Fibroblast of skin of abdomen (primary cell): ENCODE measurements at regions not wholly inside any gene's neighbourhood (a gene's known extent, or its start where the extent isn't known, plus 50 kb on each side); places are given as distances from the start of the nearest gene placed in this dataset.
"Not testable (repeated sequence)": the region's sequence is repeated elsewhere in the genome, so short reads cannot be mapped to it uniquely, and the experiment has no call there.

ENCODE experiments used
- DNase-seq: peaks from one replicate; pipeline ENCODE4 v3.0.0-alpha.2; 2013

GRCh38 chr10:29714096-29714874 lies 79.5 kb upstream of the SVIL start:
- peak; percentile 88 for DNase-seq

GRCh38 chr10:29713450-29713849 lies 78.7 kb upstream of the SVIL start:
- no peak for DNase-seq

- no peak for DNase-seq
Observed at GRCh38 chr10:29712108-29712507, 77.3 kb upstream of the SVIL start.

GRCh38 chr10:29710128-29710527 lies 75.4 kb upstream of the SVIL start:
- DNase-seq: no peak

- DNase-seq: no peak
Observed at GRCh38 chr10:29709484-29710002, 74.8 kb upstream of the SVIL start.

- DNase-seq: no peak
Observed at GRCh38 chr10:29703271-29703670, 68.5 kb upstream of the SVIL start.

GRCh38 chr10:29702273-29703164 lies 67.7 kb upstream of the SVIL start:
- peak; percentile 21 for DNase-seq

- no peak for DNase-seq
Observed at GRCh38 chr10:29701306-29701705, 66.5 kb upstream of the SVIL start.

GRCh38 chr10:29699621-29700020 lies 64.8 kb upstream of the SVIL start:
- no peak for DNase-seq

- DNase-seq: no peak
Observed at GRCh38 chr10:29698773-29699490, 64.2 kb upstream of the SVIL start.

- DNase-seq: not testable (repeated sequence)
Observed at GRCh38 chr10:29696581-29696980, 61.8 kb upstream of the SVIL start.

GRCh38 chr10:29694121-29694520 lies 59.4 kb upstream of the SVIL start:
- DNase-seq: no peak

- no peak for DNase-seq
Observed at GRCh38 chr10:29692121-29692539, 57.4 kb upstream of the SVIL start.

GRCh38 chr10:29691564-29692072 lies 56.8 kb upstream of the SVIL start:
- peak; percentile 60 for DNase-seq

GRCh38 chr10:29689001-29689400 lies 54.2 kb upstream of the SVIL start:
- peak; percentile 41 for DNase-seq

GRCh38 chr10:29688230-29688661 lies 53.5 kb upstream of the SVIL start:
- DNase-seq: no peak

- DNase-seq: peak; percentile 4
Observed at GRCh38 chr10:29687421-29688164, 52.8 kb upstream of the SVIL start.

- no peak for DNase-seq
Observed at GRCh38 chr10:29685506-29685905, 50.7 kb upstream of the SVIL start.
